ENCODE measurements at regions not wholly inside any gene's neighbourhood (a gene's known extent, or its start where the extent isn't known, plus 50 kb on each side); places are given as distances from the start of the nearest gene placed in this dataset.

DNA sequence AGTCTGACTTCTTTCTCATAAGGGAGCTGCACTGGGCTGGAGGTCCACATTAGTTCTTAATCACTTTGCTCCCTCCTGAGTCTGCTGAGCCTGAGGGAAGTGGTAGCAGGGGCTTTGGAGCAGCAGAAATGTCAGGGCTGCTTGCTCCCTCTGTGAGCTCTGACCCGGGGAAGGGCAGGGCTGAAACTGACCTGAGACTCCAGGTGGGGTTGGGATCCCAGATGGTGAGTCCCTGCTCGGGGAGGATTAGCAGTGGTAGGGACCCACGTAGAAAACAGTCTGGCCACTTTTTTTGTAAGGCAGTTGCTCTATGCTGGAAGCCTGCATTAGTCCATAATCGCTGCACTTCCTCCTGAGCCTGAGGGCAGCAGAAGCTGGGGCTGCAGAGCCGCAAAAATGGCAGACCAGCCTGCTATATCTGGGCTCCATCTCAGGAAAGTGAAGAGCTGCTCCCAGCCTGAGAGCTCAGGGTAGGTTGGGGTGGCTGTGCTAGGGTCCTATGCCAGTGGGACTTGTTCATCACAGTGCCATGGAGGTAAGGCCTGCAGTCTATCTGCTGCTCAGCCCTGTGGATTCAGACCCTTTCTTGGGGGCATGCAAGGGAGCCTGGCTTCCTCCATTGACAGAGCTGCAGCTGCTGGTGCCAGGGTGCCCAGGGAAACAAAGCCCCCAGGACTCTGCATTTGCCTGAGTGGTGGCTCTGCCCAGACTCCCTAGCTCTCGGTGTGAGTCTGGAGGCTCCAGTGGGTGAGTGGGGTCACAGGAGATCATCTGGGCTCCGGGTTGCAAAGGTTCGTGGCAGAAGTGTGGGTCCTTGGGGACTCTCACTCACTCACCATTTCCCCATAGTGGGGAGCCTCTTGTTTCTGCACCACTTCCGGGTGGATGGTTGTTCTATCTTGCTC is 854.3 kb downstream of the LUZP2 start:
- TF ChIP-seq, protein P1, sequence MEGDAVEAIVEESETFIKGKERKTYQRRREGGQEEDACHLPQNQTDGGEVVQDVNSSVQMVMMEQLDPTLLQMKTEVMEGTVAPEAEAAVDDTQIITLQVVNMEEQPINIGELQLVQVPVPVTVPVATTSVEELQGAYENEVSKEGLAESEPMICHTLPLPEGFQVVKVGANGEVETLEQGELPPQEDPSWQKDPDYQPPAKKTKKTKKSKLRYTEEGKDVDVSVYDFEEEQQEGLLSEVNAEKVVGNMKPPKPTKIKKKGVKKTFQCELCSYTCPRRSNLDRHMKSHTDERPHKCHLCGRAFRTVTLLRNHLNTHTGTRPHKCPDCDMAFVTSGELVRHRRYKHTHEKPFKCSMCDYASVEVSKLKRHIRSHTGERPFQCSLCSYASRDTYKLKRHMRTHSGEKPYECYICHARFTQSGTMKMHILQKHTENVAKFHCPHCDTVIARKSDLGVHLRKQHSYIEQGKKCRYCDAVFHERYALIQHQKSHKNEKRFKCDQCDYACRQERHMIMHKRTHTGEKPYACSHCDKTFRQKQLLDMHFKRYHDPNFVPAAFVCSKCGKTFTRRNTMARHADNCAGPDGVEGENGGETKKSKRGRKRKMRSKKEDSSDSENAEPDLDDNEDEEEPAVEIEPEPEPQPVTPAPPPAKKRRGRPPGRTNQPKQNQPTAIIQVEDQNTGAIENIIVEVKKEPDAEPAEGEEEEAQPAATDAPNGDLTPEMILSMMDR (IDR thresholded peaks at IDR 0.05 in 2 of 3, conservative IDR thresholded peaks at IDR 0.05 in 1 of 3; ENCODE audit: borderline replicate concordance in 1 of 3, insufficient read depth in 1 of 3, low read depth in 2 of 3, low read length in 2 of 3): no peak
- TF ChIP-seq POLR2A (IDR thresholded peaks at IDR 0.05; ENCODE audit: borderline replicate concordance, extremely low read depth, insufficient read depth, insufficient read length) (no peak), EGR1 (IDR thresholded peaks at IDR 0.05; ENCODE audit: low read depth) (no peak), EZH2phosphoT487 (IDR thresholded peaks at IDR 0.05; ENCODE audit: borderline replicate concordance) (no peak), ELF1 (IDR thresholded peaks at IDR 0.05; ENCODE audit: borderline replicate concordance, low read depth) (no peak), RAD21 (IDR thresholded peaks at IDR 0.05; ENCODE audit: low read depth) (no peak), CBX3 (IDR thresholded peaks at IDR 0.05; ENCODE audit: low read depth) (no peak), SRF (IDR thresholded peaks at IDR 0.05; ENCODE audit: low read depth) (no peak), POLR2AphosphoS5 (IDR thresholded peaks at IDR 0.05; ENCODE audit: low read depth, low read length) (no peak), ZNF274 (IDR thresholded peaks at IDR 0.05; ENCODE audit: low read depth, low read length) (no peak), YY1 (IDR thresholded peaks at IDR 0.05; ENCODE audit: extremely low read depth, insufficient replicate concordance, low read depth, low read length) (no peak), JUND (IDR thresholded peaks at IDR 0.05) (no peak)
- TF ChIP-seq, protein P2, sequence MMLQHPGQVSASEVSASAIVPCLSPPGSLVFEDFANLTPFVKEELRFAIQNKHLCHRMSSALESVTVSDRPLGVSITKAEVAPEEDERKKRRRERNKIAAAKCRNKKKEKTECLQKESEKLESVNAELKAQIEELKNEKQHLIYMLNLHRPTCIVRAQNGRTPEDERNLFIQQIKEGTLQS (IDR thresholded peaks at IDR 0.05): no peak
- intact Hi-C loops (cut with micrococcal nuclease): no loop called here
- no peaks in the 10 kb centered on the region for H3K27me3 ChIP-seq (ENCODE audit: insufficient read depth, low read length)
- CTCF ChIA-PET: no interaction called here
- no peak overlapping the region for H3K4me3 ChIP-seq (replicated peaks in 1 of 2; ENCODE audit: low read depth in 1 of 2, low read length in 2 of 2)
- no peaks in the 10 kb centered on the region for H3K36me3 ChIP-seq (ENCODE audit: control insufficient read depth in 1 of 2, insufficient read depth in 2 of 2, low read length in 2 of 2)
- ATAC-seq (no peak), DNase-seq (ENCODE audit: low read depth, low spot score) (no peak)
- RAD21 ChIA-PET (ENCODE audit: low non-redundant PET in 1 of 2, low total read pairs in 2 of 2, uncharacterized antibody in 2 of 2, unreplicated experiment in 2 of 2): no interaction called here
- H2AFZ ChIP-seq (ENCODE audit: low read depth, low read length, poor library complexity, severe bottlenecking): no peak overlapping the region
- no peak overlapping the region for H3K4me2 ChIP-seq (ENCODE audit: low read length)
- peaks cover 15 to 22% of the 10 kb centered on the region in 2 experiments; a peak in 3 of 4 replicates for H3K9me3 ChIP-seq (ENCODE audit: control insufficient read depth in 1 of 2, insufficient read depth in 1 of 2, low read depth in 1 of 2, low read length in 2 of 2)
- no peak overlapping the region for H3K9ac ChIP-seq (ENCODE audit: low read length)
- no TSS peak for BruUV-seq (replicated peaks)
- POLR2A ChIA-PET: no interaction called here
- no peaks in the 10 kb centered on the region for H3K9me2 ChIP-seq (ENCODE audit: insufficient read depth)
- H3K79me2 ChIP-seq (ENCODE audit: insufficient read depth, low read length): no peaks in the 10 kb centered on the region
- H3K27ac ChIP-seq (ENCODE audit: low read depth, low read length): no peak overlapping the region
- H3K4me1 ChIP-seq (ENCODE audit: control insufficient read depth in 1 of 2, insufficient read depth in 2 of 2, low read length in 2 of 2): no peaks in the 10 kb centered on the region
- H4K20me1 ChIP-seq (ENCODE audit: insufficient read depth): no peaks in the 10 kb centered on the region

Measured in HCT116 (cell line).